DOHH2 (cell line): ENCODE measurements at regions not wholly inside any gene's neighbourhood (a gene's known extent, or its start where the extent isn't known, plus 50 kb on each side); places are given as distances from the start of the nearest gene placed in this dataset.

Source experiments
- H3F3A ChIP-seq: fragments of 200-600 bp; sonication (generic), shearing (Covaris generic); 2 replicates; pipeline ENCODE4 v1.6.0; 2016; ENCODE audit warnings: antibody characterized with exemption, mild to moderate bottlenecking; ENCODE audit not compliant: control insufficient read depth, insufficient read depth
- H3K27ac ChIP-seq: fragments of 200-600 bp; sonication (generic); 2 replicates; pipeline ENCODE4 v1.5.1; 2014; ENCODE audit warnings: low read depth, mild to moderate bottlenecking, low read length, moderate library complexity
- H3K27me3 ChIP-seq: fragments of 200-600 bp; sonication (generic); 2 replicates; pipeline ENCODE4 v1.6.1; 2014; ENCODE audit warnings: mild to moderate bottlenecking, low read length, mixed read lengths; ENCODE audit not compliant: control insufficient read depth
- H3K36me3 ChIP-seq: fragments of 200-600 bp; sonication (generic); 2 replicates; pipeline ENCODE4 v1.6.1; 2014; ENCODE audit warnings: mild to moderate bottlenecking, low read length, moderate library complexity, mixed read lengths; ENCODE audit not compliant: control insufficient read depth
- H3K4me1 ChIP-seq: fragments of 200-600 bp; sonication (generic); 2 replicates; pipeline ENCODE4 v1.6.1; 2014; ENCODE audit warnings: mild to moderate bottlenecking, low read length, mixed read lengths; ENCODE audit not compliant: control insufficient read depth
- H3K4me2 ChIP-seq: fragments of 200-600 bp; sonication (generic); 2 replicates; pipeline ENCODE4 v1.6.0; 2014; ENCODE audit warnings: mild to moderate bottlenecking, low read length, moderate library complexity
- H3K4me3 ChIP-seq: fragments of 200-600 bp; sonication (generic); 2 replicates; pipeline ENCODE4 v1.5.1; 2014; ENCODE audit warnings: mild to moderate bottlenecking, low read length, mixed read lengths
- H3K79me2 ChIP-seq: fragments of 200-600 bp; sonication (generic); 2 replicates; pipeline ENCODE4 v1.6.1; 2014; ENCODE audit warnings: mild to moderate bottlenecking, low read length, mixed read lengths; ENCODE audit not compliant: control insufficient read depth
- H3K9me2 ChIP-seq: fragments of 200-600 bp; sonication (generic); replicated peaks from 2 replicates; pipeline ENCODE4 v1.6.1; 2014; ENCODE audit warnings: mild to moderate bottlenecking, low read length, mixed read lengths; ENCODE audit not compliant: control insufficient read depth
- H3K9me3 ChIP-seq: fragments of 200-600 bp; sonication (generic); 2 replicates; pipeline ENCODE4 v1.6.1; 2014; ENCODE audit warnings: antibody characterized with exemption, low read length, mixed read lengths; ENCODE audit not compliant: control insufficient read depth, insufficient read depth
- H4K20me1 ChIP-seq: fragments of 200-600 bp; sonication (generic); 2 replicates; pipeline ENCODE4 v1.6.0; 2014; ENCODE audit warnings: low read depth, mild to moderate bottlenecking, antibody characterized with exemption, low read length, moderate library complexity; ENCODE audit not compliant: control insufficient read depth, insufficient read depth
- CTCF ChIP-seq: fragments of 200-600 bp; sonication (generic); IDR thresholded peaks from one replicate; pipeline ENCODE4 v1.5.1; 2014; ENCODE audit warnings: antibody characterized with exemption, mild to moderate bottlenecking, low read depth, low read length; ENCODE audit not compliant: poor library complexity, severe bottlenecking
- EZH2phosphoT487 ChIP-seq: fragments of 200-600 bp; sonication (generic); IDR thresholded peaks from 2 replicates; pipeline ENCODE4 v1.6.1; 2017; ENCODE audit warnings: borderline replicate concordance, mild to moderate bottlenecking, antibody characterized with exemption, low read length, moderate library complexity, mixed read lengths

DNA sequence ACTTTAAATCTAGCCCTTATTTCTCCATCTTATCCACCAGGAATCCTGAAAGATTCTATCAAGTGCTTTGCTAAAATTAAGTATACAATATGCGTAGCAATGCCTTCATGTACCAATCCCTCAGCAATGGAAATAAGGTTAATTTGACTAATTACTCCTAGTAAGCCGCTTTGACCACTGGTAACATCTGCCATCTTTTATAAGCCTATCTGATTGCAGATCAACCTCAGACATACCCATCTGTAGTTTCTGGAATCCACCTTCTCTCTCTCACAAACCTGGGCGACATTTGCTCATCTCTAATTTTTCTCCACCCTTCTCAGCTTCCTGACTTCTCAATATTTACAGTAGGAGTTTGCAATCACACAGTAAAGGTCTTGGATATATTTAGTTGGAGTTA is 138.8 kb upstream of the CRHR1 start:
- no peaks in the 10 kb centered on the region for H3K9me2 ChIP-seq
- H3K9me3 ChIP-seq: no peaks in the 10 kb centered on the region
- TF ChIP-seq CTCF (no peak), EZH2phosphoT487 (no peak)
- H3K4me1 ChIP-seq: no peaks in the 10 kb centered on the region
- H3K4me2 ChIP-seq: no peak overlapping the region
- peaks cover 24% of the 10 kb centered on the region for H3K27me3 ChIP-seq
- no peaks in the 10 kb centered on the region for H3K79me2 ChIP-seq
- H4K20me1 ChIP-seq: no peaks in the 10 kb centered on the region
- no peak overlapping the region for H3K27ac ChIP-seq
- no peaks in the 10 kb centered on the region for H3K36me3 ChIP-seq
- H3F3A ChIP-seq: no peaks in the 10 kb centered on the region
- no peak overlapping the region for H3K4me3 ChIP-seq

DNA sequence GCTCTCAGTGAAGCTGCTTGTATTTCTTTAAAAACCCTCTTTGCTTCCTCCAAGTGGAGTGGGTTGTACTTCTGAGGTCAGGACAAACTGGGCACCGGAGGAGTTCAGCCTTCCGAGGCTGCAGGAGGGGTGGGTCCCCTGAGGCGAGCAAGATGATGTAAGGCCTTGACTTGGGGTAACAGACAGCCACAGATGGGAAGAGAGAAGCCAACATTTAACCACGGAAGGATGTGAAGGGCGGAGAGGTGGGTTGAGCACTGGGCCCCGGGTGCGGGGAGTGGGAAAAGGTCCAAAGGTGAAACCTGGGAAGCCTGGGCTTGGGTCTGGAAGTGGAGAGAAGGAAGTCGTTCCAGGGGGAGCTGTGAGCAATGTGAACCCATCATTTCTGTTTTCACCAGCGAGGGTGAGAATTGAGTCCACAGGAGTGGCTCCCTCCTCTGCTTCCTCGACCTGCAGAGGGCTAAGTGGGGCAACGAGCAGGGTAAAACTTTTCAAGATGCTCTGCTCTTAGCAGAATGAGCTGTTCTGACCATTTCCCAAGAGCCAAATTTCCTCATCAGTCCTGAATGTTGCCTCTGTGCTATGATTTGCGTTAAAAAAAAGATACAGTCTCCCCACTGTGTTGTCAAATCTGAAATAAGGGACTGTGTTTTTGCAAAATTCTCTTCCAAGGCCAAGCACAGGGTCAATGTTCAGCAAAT is 137.7 kb upstream of the CRHR1 start:
- H3K27me3 ChIP-seq: peaks cover 24% of the 10 kb centered on the region

DNA sequence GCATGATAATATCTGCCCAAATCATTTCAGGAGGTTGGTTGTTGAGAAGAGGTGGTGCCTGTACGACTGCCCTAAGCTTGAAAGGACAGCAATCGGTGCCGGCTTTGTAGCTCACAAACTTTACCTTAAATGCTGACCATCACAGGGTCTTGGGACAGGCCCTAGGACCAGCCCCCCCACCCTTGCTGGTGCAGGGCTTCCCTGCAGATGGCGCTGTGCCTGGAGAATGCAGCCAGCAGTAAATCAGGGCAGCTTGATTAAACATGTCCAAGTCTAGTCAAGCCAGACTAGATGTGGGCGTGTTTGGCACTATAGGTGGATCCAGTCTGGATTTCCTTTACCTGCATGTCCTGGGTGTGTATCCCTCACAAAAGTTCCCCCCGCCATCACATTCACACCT is 135.5 kb upstream of the CRHR1 start:
- no peak overlapping the region for H3K4me2 ChIP-seq
- no peaks in the 10 kb centered on the region for H3K4me1 ChIP-seq
- H3K4me3 ChIP-seq: no peak overlapping the region
- no peaks in the 10 kb centered on the region for H3K9me2 ChIP-seq
- H3K27ac ChIP-seq: no peak overlapping the region
- no peaks in the 10 kb centered on the region for H3K79me2 ChIP-seq
- no peaks in the 10 kb centered on the region for H3K9me3 ChIP-seq
- H3K27me3 ChIP-seq: peaks cover 24% of the 10 kb centered on the region
- H3K36me3 ChIP-seq: no peaks in the 10 kb centered on the region
- no peaks in the 10 kb centered on the region for H4K20me1 ChIP-seq
- TF ChIP-seq CTCF (peak; percentile 54), EZH2phosphoT487 (no peak)
- H3F3A ChIP-seq: no peaks in the 10 kb centered on the region

More for the DNA sequence above, 137.7 kb upstream of the CRHR1 start:
- no peaks in the 10 kb centered on the region for H3K9me2 ChIP-seq
- no peaks in the 10 kb centered on the region for H3K79me2 ChIP-seq
- H3K4me3 ChIP-seq: no peak overlapping the region
- no peaks in the 10 kb centered on the region for H3K9me3 ChIP-seq
- H4K20me1 ChIP-seq: no peaks in the 10 kb centered on the region
- TF ChIP-seq EZH2phosphoT487: no peak
- TF ChIP-seq CTCF: no peak
- no peak overlapping the region for H3K27ac ChIP-seq
- no peaks in the 10 kb centered on the region for H3K4me1 ChIP-seq
- H3K4me2 ChIP-seq: no peak overlapping the region
- no peaks in the 10 kb centered on the region for H3F3A ChIP-seq
- no peaks in the 10 kb centered on the region for H3K36me3 ChIP-seq
